Cardiac muscle cell (in vitro differentiated cells and primary cell): ENCODE measurements at regions not wholly inside any gene's neighbourhood (a gene's known extent, or its start where the extent isn't known, plus 50 kb on each side); places are given as distances from the start of the nearest gene placed in this dataset.

Source experiments
- DNase-seq, 2 donors: peaks; one replicate each; pipeline versions ENCODE4 v3.0.0 to v3.0.0-alpha.2; 2010 to 2017; ENCODE audit warnings: low read depth in 1 of 2, low spot score in 1 of 2
- H3K27ac ChIP-seq: fragments of 200-600 bp; sonication (generic); 2 replicates; pipeline ENCODE4 v1.5.1; 2016
- H3K27me3 ChIP-seq: fragments of 200-600 bp; sonication (generic); 2 replicates; pipeline ENCODE4 v1.6.0; 2016; ENCODE audit warnings: control low read depth
- H3K36me3 ChIP-seq: fragments of 200-600 bp; sonication (generic); 2 replicates; pipeline ENCODE4 v1.5.1; 2016; ENCODE audit warnings: control low read depth
- H3K4me1 ChIP-seq: fragments of 200-600 bp; sonication (generic); 2 replicates; pipeline ENCODE4 v1.8.1; 2017; ENCODE audit warnings: low read depth, mild to moderate bottlenecking, mixed run types
- H3K4me3 ChIP-seq: fragments of 200-600 bp; sonication (generic); 2 replicates; pipeline ENCODE4 v1.5.1; 2016; ENCODE audit warnings: mild to moderate bottlenecking
- H3K9me3 ChIP-seq: fragments of 200-600 bp; sonication (generic); 2 replicates; pipeline ENCODE4 v1.5.1; 2017; ENCODE audit warnings: low read depth, mild to moderate bottlenecking, control low read depth
- TF ChIP-seq, protein P1 (sequence below): IDR thresholded peaks from 2 replicates; pipeline ENCODE4 v1.5.1; 2012; ENCODE audit warnings: low read depth, mild to moderate bottlenecking, low read length

DNA sequence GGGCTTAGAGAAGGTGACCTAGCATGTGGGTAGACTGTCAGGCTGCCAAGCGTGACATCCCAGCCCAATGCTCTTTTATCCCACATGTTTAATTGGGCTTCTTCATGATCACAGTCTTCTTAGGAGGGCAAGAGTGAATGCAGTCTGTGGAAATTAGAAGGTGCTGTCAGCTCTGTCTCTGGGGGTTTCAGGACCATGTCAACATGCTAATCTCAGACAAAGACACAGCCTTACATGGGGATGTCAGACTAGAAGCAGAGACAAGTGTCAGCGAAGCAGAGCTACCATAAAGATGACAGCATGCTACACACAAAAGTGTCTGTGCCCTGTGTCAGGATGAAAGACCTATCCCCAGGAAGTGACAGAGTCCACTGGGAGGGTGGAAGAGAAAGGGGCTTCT is 120.1 kb upstream of the SLC25A36 start:
- Histone ChIP-seq H3K4me3 (no peak overlapping the region), H3K9me3 (no peaks in the 10 kb centered on the region), H3K4me1 (no peaks in the 10 kb centered on the region), H3K36me3 (no peaks in the 10 kb centered on the region), H3K27me3 (no peaks in the 10 kb centered on the region), H3K27ac (no peak overlapping the region)
- TF ChIP-seq, protein P1, sequence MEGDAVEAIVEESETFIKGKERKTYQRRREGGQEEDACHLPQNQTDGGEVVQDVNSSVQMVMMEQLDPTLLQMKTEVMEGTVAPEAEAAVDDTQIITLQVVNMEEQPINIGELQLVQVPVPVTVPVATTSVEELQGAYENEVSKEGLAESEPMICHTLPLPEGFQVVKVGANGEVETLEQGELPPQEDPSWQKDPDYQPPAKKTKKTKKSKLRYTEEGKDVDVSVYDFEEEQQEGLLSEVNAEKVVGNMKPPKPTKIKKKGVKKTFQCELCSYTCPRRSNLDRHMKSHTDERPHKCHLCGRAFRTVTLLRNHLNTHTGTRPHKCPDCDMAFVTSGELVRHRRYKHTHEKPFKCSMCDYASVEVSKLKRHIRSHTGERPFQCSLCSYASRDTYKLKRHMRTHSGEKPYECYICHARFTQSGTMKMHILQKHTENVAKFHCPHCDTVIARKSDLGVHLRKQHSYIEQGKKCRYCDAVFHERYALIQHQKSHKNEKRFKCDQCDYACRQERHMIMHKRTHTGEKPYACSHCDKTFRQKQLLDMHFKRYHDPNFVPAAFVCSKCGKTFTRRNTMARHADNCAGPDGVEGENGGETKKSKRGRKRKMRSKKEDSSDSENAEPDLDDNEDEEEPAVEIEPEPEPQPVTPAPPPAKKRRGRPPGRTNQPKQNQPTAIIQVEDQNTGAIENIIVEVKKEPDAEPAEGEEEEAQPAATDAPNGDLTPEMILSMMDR = no peak
- no peak for DNase-seq

DNA sequence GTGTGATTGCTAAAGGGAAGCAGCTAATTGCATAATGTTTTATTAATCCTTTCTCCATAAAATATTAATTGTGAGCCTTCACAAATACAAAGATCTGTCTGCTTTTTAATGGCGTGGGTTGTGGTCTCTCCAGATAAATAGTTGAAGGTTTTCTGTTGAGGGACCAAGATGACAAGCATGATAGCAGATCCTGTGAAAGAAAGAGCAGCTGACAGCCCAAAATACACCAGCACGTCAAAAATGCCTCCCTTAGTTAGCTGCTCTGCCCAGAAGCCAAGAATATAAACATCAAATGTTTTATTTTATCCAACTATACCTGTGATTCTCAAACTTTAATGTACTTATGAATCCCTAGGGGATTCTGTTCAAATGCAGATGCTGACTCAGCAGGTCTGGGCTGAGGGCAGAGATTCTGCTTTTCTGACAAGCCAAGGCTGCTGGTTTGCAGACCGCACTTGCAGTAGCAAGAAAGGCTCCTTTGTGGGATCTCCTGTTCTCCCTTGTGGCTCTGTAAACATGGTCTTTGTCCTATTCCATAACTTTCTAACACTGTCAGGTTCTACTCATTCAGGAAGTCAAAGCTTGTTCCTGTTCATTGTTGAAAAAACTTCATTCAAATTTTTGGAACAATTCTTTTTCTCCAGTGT is 119.1 kb upstream of the SLC25A36 start:
- H3K4me1 ChIP-seq = no peaks in the 10 kb centered on the region
- no peaks in the 10 kb centered on the region for H3K9me3 ChIP-seq
- H3K27ac ChIP-seq = no peak overlapping the region
- TF ChIP-seq, protein P1 = no peak
- peak in 1 of 2 donors; percentile 8 for DNase-seq
- H3K27me3 ChIP-seq = no peaks in the 10 kb centered on the region
- H3K36me3 ChIP-seq = no peaks in the 10 kb centered on the region
- no peak overlapping the region for H3K4me3 ChIP-seq

DNA sequence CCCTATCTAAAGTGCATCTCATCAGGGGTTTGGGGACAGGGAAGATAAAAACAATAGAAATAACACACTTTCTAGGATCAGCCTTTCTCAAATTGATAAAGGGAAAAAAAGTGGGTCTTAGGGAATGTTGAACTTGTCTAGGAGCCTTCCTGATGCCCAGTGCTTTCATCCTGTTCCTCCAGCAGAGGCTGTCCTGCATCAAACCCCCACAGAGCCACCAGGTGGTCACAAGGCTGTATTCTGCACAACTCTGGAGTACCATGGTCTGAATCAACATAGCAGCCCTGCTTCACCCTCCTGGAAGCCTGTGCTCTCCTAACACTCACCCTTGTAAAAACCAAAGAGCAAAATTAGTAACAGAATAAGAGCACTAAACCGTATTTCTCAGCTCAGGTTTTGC is 118.5 kb upstream of the SLC25A36 start:
- no peak for DNase-seq
- Histone ChIP-seq H3K27ac (no peak overlapping the region), H3K4me3 (no peak overlapping the region), H3K27me3 (no peaks in the 10 kb centered on the region), H3K9me3 (no peaks in the 10 kb centered on the region), H3K36me3 (no peaks in the 10 kb centered on the region), H3K4me1 (no peaks in the 10 kb centered on the region)
- TF ChIP-seq, protein P1 = no peak

DNA sequence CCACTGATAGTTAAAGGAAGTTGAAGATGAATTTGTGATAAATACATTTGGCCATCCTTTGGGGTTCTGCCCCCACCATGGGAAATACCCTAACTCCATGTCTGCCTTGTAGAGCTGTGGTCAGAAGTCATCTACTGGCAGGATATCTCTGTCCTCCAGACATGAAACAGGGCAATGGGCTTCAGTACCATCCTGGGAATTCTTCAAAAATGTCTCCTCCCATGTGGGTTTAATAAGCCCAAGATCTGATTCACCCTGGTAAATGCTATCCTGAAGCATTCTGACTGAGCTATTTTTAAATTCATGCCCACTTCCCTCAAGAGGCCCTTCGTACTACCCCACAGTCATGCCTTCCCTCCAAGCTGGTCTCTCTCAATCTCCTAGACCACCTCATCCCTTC is 113.7 kb upstream of the SLC25A36 start:
- TF ChIP-seq, protein P1 = no peak
- no peak for DNase-seq
- no peaks in the 10 kb centered on the region for H3K4me1 ChIP-seq
- H3K9me3 ChIP-seq = no peaks in the 10 kb centered on the region
- no peaks in the 10 kb centered on the region for H3K36me3 ChIP-seq
- no peak overlapping the region for H3K27ac ChIP-seq
- no peaks in the 10 kb centered on the region for H3K27me3 ChIP-seq
- H3K4me3 ChIP-seq = no peak overlapping the region

DNA sequence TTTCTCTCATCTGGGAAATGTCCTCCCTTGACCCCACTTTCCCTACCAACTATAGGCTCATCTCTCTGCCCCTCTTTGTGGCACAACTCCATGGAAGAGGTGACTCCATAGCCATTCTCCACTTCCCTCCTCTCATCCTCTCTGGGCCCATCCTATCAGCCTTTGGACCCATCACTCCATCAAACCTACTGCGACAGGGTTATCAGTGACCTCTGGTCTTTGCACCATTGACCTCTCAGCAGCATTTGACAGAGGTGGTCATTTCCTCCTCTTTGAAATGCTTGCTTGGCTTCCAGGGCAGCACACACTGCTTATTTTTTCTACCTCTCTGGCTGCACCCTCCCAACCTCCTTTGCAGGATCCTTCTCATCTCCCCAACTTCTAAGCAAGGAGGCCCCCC is 113.1 kb upstream of the SLC25A36 start:
- no peak for DNase-seq
- H3K27ac ChIP-seq = no peak overlapping the region
- H3K4me3 ChIP-seq = no peak overlapping the region
- H3K27me3 ChIP-seq = no peaks in the 10 kb centered on the region
- H3K36me3 ChIP-seq = no peaks in the 10 kb centered on the region
- TF ChIP-seq, protein P1 = no peak
- no peaks in the 10 kb centered on the region for H3K9me3 ChIP-seq
- no peaks in the 10 kb centered on the region for H3K4me1 ChIP-seq
